Activated effector memory CD4-positive, alpha-beta T cell treated with Interleukin-2 at 50 U/mL for 16 hours (primary cell): ENCODE measurements at regions not wholly inside any gene's neighbourhood (a gene's known extent, or its start where the extent isn't known, plus 50 kb on each side); places are given as distances from the start of the nearest gene placed in this dataset.

Experiments
- DNase-seq: peaks from one replicate; pipeline ENCODE4 v3.0.0-alpha.2; 2020

DNA sequence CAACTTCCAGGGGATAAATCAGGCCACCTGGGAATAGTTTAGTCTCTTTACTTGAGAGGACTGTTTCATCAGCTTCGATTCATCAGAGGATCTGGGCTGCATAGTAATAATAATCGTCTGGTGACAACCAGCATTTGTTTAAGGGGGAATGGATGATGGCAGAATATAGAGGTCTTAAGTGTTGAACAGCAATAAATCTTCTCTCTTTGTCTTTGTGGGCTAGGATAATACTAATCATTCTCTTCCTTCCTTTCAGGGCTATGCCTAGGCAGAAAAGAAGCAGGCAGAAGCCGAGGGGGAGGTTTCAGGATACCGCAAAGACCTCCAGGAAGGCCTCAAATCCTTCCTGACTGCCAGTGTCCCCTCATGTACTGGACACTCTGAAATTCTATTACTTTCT, 150.4 kb upstream of the GAREM1 start:
- no peak for DNase-seq

DNA sequence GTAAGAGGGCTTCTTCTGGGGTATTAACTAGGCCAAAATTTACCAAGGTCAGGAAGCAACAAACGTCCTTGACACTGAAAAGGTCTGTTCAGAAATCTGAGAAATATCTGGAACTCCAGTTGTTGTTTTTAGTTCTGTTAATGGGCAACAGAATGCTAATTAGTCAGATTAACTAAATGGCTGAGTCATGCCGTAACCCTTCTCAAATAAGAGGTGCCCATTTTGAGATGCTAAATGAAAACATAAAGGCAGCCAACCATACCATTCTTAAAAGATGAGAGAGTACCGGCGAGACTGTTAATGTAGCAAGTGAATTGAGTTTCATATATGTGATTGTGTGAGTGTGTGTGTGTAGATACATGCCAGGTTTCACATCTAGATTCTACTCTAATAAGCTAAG, 147.9 kb upstream of the GAREM1 start:
- no peak for DNase-seq

DNA sequence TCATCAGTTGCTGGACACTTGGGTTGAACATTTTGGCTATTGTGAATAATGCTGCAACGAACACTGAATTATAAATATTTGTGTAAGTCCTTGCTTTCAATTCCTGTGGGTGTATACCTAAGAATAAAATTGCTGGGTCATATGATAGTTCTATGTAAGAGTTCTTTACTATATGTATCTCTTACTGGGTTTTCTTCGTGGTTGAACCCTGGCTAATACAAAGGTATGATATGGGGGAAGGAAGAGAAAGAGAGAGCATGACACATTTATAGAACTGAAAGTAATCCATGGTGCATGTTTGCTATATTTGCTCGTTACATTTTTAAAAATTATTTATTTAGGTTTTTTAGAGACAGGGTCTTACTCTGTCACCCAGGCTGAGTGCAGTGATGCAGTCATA, 143.1 kb upstream of the GAREM1 start:
- no peak for DNase-seq

DNA sequence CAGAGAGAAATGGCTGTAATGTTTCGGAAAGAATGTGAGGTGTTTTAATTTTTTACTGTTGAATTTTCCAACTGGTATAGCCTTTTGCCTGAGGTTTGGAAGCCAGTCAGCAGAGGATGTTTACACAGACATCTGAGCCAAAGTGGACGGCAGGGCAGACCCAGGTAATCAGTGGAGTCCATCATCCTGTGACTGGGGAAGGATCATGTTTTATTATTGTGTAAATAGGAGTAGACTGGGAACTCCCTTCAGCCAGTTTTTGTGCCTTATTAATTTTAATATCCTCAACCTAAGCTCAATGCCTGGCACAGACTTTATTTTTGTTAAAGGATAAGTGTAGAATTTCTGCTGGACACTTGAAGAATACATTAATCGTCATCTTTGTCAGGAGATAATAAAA, 142.0 kb upstream of the GAREM1 start:
- DNase-seq = no peak

DNA sequence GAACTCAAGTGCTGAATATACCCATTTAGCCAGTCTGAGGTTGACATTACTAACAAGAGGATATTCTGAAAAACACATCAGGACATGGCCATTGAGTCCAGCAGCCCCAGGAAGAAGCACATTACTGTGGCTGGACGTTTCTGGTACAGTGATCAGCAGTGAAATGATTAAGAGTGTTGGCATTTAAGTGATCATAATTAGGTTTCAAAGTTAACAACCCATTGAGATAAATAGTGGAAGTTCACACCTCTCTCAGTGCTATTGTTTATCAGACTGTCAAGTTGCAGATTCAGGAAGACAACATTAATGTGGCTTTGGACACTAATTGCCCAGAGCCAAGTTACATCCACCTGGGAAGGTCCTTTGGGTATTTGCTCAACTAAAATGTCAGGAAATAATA, 139.5 kb upstream of the GAREM1 start:
- DNase-seq = no peak

DNA sequence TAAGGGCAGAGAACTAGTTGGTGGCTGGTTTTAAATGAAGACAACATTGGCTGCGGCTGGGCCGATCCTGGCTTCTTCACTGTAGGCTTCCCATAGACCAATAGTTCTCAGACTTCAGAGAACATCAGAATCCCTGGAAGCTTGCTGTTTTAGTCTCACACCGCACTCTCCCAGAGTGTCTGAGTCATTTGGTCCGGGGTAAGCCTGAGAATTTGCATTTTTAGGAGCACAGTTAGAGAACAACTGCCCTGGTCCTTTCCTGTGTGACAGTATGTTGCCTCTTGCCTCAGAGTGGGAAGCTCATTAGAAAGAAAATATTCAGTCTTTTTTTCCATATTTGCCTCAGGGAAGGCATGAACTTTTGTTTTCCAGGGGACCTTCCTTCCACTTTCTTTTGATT, 137.1 kb upstream of the GAREM1 start:
- no peak for DNase-seq

DNA sequence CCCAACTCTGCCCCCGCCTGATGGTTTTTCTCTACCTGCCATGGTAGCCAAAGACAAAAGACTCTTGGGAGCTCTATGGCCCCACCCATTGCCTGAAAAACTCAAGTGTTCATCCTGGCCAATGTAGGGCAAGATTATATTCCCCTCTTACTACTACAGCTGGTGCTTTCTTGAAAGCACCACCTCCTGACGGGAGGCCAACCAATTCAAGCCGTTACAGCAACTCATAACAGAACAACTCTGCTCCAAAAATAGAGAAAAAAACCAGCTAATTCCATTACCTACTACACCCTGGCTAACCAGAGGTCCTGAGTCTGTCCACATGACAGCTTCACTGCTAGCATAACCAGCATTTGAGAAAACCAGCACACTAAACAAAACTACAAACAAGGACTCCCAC, 127.5 kb upstream of the GAREM1 start:
- no peak for DNase-seq

DNA sequence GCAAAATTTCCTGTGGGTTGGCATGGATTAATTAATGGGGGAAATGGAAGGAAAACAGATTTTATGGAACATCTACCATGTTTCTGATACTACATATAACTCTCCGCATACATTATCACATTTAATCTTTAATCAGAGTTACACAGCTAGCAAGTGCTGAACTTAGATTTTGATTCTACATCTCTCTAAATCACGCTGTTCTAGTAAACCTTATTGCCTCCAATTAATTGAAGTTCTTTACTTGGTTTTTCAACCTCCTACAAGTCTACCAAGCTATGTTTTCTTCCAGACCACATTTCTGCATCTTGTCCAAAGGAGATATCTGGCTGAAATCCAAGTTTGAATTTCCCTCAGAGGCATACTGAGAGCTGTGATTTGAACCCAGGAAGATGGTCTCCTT, 125.8 kb upstream of the GAREM1 start:
- DNase-seq = no peak

DNA sequence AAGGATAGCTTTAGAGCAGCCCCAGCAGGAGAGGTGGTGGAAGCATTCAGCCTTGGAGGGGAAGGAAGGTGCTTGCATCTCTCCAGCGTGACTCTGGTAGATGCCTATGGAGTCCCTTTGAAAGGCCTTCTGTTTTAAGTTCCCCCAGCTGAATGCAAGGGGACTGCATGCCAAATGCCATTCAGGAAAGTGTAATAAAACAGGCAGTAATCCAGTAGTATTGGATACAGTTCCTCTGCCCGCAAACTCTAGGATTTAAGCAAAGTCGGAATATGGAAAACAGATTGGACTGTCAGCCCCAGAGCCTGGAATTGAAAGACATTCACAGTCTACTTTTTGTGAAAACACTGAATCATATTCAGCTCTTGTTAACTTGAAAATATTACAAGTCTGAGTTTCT, 125.2 kb upstream of the GAREM1 start:
- DNase-seq = no peak

DNA sequence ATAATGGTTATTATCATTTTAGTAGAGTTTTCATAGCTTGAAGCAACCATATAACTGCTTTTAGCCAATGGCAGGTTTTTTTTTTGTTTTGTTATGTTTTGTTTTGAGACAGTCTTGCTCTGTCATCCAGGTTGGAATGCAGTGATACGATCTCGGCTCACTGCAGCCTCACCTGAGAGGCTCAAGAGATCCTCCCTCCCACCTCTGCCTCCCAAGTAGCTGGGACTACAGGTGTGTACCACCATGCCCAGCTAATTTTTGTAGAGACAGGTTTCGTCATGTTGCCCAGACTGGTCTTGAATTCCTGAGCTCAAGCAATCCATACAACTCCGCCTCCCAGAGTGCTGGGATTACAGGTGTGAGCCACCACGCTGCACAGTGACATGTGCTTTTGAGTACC, 117.5 kb upstream of the GAREM1 start:
- DNase-seq = no peak

DNA sequence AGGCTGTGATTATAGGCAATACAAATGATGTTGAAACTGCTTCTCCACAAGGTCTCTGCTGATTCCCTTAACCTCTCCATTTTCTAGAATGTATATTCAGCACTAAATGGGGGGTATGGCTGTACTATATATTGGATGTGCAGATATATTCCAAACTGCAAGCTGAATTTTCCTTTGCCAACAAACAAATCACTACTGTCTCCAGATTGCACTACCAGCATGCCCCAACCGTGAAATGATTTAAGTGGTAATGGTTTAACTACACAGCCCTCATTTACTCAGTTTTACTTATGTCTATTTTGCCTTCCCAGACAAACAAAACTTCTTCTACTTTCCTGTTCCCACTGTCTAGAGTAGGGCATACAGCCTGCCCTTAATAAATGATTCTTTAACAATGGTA, 112.7 kb upstream of the GAREM1 start:
- DNase-seq = no peak

DNA sequence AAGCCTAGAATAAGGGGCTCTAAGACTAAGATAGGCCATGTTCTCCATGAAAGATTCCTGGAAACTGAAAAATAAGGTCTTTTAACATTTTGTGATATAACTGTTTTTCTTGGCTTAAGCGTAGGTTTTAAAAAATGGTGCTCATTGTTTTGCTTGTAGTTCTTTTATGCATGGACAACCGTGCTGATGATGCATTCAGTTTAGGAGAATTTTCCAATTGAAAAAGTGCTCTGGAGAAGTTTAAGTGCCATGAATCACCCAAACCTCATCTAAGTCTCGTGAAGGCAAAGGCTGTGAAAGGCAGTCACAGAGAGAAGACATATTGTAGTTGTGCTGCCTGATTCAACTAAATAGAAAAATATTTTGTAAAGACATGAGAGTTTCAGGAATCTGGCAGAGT, 111.8 kb upstream of the GAREM1 start:
- no peak for DNase-seq

DNA sequence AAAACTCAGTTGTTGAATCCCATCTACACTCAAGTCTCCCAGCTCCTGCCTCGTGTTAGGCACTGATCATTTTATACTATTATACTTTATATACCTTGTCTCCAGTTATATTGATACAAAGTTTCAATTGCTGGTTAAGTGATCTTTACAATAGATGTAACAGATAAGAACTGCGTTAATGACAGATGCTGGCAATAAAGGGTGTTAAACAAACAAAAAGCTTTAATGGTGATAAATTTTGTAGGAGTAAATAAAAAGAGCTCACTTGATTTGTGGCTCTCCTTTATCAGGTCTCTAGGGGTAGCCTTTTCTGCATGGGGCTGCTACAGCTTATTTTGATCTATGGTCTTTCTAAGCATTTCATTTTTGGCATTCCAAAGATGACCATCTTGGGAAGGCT, 106.9 kb upstream of the GAREM1 start:
- DNase-seq = no peak

DNA sequence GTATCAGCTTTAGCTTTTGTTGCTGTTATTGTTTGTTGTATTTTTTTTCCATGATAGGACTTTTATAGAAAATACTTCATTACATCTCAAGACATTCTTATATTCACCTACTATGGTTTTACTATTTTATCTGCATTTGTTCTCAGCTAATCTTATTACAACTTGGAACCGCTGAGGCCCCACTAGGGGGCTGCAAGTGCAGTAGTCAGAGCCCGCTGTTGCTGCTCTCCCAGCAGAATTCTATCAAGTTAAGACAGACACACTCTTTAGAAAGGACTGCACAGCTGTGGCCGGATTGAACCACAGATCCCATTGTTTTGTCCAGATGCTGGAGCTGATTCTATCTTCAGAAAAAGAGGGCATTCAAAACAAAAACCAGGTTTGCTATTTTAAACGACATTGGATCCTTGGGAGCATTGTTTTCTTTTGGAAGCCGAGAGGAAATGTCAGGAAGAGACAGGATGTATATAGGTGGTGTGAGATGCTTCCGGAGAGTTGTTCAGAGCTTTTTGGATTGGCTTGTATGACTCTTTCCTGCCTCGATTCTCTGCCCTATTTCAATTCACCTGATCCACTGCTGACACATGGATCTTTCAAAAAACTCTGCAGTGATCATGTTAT, 105.7 kb upstream of the GAREM1 start:
- DNase-seq = no peak

DNA sequence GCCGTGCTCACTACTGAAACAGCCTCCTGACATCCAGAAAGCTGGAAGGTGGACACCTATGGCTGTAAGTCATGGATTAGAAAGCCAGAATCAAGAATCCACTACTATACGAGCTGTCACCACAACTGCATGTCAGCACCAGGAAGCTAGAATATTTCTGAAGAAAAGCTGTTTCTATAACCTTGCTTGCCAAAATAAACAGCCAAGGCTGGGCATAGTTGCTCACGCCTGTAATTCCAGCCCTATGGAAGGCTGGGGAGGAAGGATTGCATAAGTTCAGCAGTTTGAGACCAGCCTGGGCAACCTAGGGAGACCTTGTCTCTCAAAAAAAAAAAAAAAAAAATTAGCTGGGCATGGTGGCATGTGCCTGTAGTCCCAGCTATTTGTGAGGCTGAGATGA, 96.3 kb upstream of the GAREM1 start:
- no peak for DNase-seq

DNA sequence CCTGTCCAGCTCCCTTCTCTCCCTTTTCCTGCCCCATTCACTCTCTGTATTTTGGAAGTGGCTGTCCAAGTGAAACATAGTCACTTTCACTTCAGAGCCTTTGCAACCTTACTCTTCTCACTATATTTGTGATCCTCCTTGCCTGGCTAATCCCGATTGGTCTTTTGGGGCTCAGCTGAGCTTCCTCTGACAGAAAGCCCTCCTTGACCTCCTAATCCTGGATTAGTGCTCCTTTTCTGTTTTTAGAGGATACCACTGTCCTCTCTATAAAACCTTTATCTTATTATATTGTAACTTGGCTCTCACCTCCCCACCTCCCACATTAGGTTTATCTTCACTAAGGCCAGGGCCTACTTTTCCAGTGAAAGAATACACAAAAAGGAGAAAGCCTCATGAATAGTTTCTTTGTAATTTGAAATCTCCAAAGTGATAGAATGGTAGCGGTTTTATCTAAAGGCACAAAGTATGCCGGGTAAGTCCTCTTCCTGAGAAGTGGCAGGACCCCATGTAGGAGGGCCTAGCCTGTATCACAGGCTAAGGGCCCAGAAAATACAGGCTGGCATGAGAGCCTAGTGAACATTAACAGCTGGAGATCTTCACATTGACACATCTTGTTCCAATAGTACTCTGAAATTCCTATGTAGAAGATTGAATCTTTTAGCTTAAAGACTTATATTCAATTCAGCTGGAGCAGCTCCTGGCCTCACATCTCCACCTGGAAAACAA, 83.1 kb upstream of the GAREM1 start:
- DNase-seq = no peak

DNA sequence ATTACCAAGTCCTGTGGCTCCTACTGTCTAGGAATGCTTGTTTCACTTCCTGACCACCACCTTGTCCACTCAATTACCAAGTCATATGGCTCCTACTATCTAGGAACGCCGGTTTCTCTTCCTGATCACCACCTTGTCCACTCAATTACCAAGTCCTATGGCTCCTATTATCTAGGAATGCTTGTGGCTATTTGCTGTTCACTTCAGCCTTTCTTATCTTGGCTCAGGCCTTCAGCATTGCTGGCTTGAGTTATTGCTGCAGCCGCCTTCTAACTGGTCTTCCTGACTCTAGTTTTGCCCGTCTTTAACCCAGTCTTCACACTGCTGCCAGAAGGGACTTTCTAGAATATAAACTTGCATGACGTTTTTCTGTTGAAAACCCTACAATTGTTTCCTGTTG, 82.5 kb upstream of the GAREM1 start:
- no peak for DNase-seq

DNA sequence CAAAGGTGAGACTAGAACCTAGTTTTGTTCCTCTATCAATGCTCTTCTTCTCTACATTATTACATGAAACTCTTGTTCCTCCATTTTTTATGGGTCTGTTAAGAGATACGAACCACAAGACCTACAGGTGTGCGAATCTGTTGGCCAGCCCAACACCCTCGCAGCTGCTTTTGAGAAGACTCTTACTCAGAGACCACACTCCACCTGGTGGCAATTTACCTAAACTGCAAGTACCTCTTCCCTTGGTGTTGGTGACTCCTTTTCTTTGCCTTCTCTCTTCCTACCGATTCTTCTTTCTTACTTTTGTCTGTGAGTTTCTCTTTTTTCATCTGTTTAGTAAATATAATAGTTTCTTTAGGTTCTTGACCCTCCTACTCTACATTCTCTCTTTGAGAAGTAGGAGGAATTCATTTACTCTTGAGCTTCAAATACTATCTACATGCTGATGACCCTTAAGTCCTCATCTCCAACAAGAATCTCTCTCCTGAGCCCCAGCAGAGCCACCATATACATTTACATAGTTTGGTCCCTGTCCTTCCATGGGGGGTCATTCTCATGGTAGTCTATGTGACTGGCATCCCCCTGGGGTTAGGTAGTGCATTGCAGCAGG, 81.8 kb upstream of the GAREM1 start:
- DNase-seq = peak; percentile 3

DNA sequence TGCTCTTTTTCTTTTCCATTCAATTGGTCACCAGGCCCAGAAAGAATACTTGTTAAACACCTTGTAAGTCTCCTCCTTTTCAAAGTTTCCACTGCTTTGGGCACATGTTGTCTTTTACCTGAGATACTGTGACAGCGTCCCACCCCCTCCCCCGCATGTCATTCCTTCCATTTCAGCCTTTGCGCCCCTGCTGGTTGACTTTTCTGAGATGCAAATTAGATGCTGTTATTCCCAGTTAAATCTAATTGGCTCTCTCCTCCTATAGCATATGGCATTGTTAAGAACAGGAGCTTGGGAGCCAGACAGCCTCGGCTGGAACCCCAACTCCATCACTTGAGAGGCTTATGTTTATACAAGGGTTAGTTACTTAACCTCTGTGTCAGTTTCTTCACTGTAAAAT, 80.3 kb upstream of the GAREM1 start:
- no peak for DNase-seq

DNA sequence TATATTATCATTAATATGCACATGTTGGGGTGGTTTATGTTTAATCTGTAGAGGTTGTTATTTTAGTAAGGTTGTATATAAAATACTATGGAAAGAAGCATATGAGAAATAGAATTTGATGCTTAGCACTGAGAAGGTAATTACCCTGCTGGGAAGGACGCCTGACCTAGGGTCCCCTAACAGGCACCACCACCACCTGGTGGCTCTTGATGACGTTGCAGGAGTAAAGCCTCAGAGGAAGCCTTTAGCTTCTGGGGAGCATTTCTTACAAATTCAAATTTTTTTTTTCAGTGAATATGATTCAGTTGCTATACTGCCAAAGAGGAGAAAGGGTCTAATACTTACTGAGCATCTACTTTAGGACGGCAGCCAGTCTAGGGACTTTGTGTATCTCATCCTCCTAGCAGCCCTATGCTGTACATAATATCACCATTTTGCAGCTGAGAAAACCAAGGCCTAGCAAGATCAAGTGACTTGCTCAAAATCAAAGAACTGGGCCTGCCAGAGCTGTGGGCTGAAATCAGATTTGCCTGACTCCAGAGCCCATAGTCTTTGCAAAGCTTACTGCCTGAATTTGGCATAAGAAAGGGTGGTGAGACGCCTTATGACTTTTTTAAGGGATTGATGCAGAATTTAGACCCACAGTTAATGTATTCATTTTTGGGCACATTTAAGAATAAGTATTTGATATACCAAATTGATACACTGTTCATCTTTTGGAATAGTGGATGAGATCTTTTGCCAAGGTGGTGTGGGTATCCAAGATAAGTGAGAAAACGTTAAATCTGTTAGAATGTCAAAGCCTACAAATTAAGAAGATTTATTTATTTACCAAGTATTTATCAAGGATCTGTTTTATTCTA, 78.8 kb upstream of the GAREM1 start:
- no peak for DNase-seq

DNA sequence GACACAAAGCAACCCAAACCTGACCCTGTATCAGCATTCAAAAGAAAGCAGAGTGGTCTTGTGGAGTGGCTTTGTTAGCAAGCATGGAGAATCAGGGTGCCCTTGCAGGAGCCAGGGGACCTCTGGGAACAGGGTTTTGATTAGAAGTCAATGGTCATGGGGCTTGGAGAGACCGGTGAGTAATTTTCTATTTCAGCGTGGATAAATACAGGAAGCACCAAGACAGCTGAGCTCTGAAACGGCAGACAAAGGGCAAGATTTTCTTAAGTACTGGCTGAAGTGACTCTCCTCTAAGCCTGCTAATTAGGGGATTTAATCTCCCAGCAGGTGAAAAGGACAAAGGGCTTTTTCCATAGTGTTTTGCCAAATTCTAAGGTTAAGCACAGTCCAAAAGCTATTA, 78.0 kb upstream of the GAREM1 start:
- no peak for DNase-seq

DNA sequence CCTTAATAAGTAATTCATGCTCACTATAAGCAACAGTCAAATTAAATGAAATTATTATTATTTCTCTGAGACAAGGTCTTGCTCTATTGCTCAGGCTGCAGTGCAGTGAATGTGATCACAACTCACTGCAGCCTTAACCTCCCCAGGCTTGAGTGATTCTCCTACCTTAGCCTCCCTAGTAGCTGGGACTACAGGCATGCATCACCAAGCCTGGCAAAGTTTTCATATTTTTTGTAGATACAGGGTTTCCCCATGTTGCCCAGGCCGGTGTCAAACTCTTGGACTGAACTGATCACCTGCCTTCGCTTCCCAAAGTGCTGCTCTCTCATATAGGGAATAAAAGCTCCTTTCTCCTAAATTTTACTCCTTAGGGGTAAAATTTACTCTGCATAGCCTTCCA, 74.9 kb upstream of the GAREM1 start:
- no peak for DNase-seq

DNA sequence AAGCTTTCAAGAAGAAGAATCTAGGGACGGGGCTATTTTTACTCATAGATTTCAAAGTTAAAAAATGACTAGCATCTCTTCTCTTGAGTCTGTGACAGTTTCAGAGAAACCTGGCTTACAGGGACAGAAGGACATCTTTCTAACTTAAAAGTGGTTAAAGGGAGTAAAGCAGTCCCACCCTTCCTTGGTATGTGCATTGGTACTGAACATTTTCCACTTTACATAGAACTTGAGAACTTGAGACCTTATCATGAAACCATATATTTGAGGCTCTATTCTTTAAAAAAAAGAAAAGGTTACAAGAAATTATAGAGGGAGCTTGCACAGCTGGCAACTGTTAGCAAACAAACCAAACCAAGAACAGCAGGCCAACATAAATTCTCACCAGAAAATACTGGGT, 73.4 kb upstream of the GAREM1 start:
- no peak for DNase-seq
